Activated CD8-positive, alpha-beta memory T cell treated with anti-CD3 and anti-CD28 coated beads, Interleukin-2, amount 10 ng/mL, durations not matched to agents 7 days and 5 days (primary cell): ENCODE measurements at regions not wholly inside any gene's neighbourhood (a gene's known extent, or its start where the extent isn't known, plus 50 kb on each side); places are given as distances from the start of the nearest gene placed in this dataset.

ENCODE experiments used
- ATAC-seq: fragments of 150-1000 bp; cut with Tn5 transposase; one replicate; pipeline ENCODE4 v1.10.0; 2021; ENCODE audit warnings: moderate library complexity
- CTCF ChIA-PET: fragments of 350-600 bp; sonication (Branson Sonifier 250); formaldehyde crosslinking; loops from one replicate; lab custom pipeline; 2021; ENCODE audit warnings: antibody characterized with exemption; lab: Charles Lee
- DNase-seq: peaks from one replicate; pipeline ENCODE4 v3.0.0-alpha.2; 2020
- H3K27ac Mint-ChIP-seq: one replicate; pipeline ENCODE4 v1.8.0; 2021; ENCODE audit warnings: mild to moderate bottlenecking, mixed read lengths
- H3K27me3 Mint-ChIP-seq: one replicate; pipeline ENCODE4 v1.8.0; 2021; ENCODE audit warnings: mixed read lengths
- H3K36me3 Mint-ChIP-seq: one replicate; pipeline ENCODE4 v1.8.0; 2021; ENCODE audit warnings: mild to moderate bottlenecking, mixed read lengths
- H3K4me1 Mint-ChIP-seq: one replicate; pipeline ENCODE4 v1.8.0; 2021; ENCODE audit warnings: mixed read lengths
- H3K4me3 Mint-ChIP-seq: one replicate; pipeline ENCODE4 v1.8.0; 2021; ENCODE audit warnings: mild to moderate bottlenecking, moderate library complexity, mixed read lengths
- H3K9me3 Mint-ChIP-seq: one replicate; pipeline ENCODE4 v1.8.0; 2022; ENCODE audit warnings: low read depth, mixed read lengths

- Mint-ChIP-seq H3K4me3 (peak overlapping the region; percentile 72), H3K27me3 (peaks cover 22% of the 10 kb centered on the region), H3K9me3 (no peaks in the 10 kb centered on the region), H3K36me3 (no peaks in the 10 kb centered on the region), H3K4me1 (peaks cover 5% of the 10 kb centered on the region), H3K27ac (no peak overlapping the region)
- DNase-seq (peak; percentile 73), ATAC-seq (peak; percentile 88)
- CTCF ChIA-PET: interaction anchor here (0.6 to 2.7 kb wide), 25 partner anchors 9 to 576 kb away, joined by 3 to 15 read pairs (median 3); no protein-coding TSS in a partner anchor
Measured at GRCh38 chr2:168346725-168347477, 99.5 kb upstream of the STK39 start.

DNA sequence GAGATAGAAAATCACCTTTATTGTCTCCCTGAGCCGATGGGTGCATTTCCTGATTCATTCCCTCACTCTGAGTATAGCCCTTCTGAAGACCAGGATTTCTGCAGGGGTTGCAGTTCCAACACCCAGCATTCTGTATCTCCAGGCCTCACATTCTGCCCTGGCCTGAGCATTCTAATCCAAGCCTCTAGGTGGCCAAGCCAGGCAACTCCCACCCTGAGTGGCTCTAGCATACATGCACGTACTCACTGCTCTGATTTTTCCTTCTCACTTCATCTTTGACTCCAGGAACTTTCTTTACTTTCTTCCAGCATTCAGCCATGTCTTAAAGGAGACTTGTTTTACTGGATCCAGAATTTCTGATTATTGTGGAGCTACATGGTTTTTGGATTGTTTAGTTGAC is 100.7 kb upstream of the STK39 start:
- no peaks in the 10 kb centered on the region for H3K9me3 Mint-ChIP-seq
- no peak overlapping the region for H3K27ac Mint-ChIP-seq
- H3K4me3 Mint-ChIP-seq: no peak overlapping the region
- ATAC-seq: no peak
- peaks cover 22% of the 10 kb centered on the region for H3K27me3 Mint-ChIP-seq
- H3K36me3 Mint-ChIP-seq: no peaks in the 10 kb centered on the region
- DNase-seq: no peak
- H3K4me1 Mint-ChIP-seq: peaks cover 5% of the 10 kb centered on the region
- CTCF ChIA-PET: interaction anchor here (1.1 to 2.7 kb wide), 4 partner anchors 8 to 360 kb away, joined by 3 to 15 read pairs (median 8); no protein-coding TSS in a partner anchor

DNA sequence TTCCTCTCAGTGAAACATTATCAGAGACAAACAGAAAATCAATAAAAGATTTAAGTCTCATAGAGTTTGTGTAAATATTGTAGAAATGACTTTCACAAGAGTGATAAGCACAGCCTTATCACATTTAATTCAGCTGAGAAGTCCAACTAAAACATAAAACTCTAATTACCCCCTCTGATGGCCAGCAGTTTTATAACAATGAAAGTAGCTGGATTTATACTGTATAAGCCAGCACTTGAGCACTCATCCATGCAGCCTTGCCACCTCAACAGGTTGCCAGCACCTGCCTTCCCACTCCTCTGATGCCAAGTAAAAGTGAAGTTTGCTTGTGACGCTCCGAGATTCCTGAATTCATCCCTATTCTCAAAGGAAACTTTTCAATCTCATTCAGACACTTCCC is 103.0 kb upstream of the STK39 start:
- no peak for DNase-seq
- peaks cover 5% of the 10 kb centered on the region for H3K4me1 Mint-ChIP-seq
- no peak for ATAC-seq
- CTCF ChIA-PET: no interaction called here
- no peaks in the 10 kb centered on the region for H3K9me3 Mint-ChIP-seq
- H3K27ac Mint-ChIP-seq: no peak overlapping the region
- no peak overlapping the region for H3K4me3 Mint-ChIP-seq
- H3K27me3 Mint-ChIP-seq: peaks cover 21% of the 10 kb centered on the region
- peaks cover 2% of the 10 kb centered on the region for H3K36me3 Mint-ChIP-seq

DNA sequence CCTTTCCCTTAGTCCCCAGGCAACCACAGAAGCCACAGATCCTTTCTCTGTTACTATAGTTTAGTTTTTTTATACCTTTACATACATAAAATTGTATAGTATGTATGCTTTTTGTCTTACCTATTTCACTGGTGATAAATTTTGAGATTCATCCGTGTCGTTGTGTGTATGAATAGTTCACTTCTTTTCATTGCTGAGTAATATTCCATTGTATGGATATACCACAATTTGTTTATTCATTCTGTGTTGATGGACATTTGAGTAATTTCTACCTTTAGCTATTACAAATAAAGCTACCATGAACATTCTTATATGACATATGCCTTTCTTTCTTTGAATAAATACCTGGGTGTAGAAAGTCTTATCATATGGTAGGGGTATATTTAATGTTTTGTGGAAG is 102.8 kb upstream of the CERS6 start:
- CTCF ChIA-PET: no interaction called here
- DNase-seq: no peak
- peaks cover 14% of the 10 kb centered on the region for H3K27me3 Mint-ChIP-seq
- H3K36me3 Mint-ChIP-seq: peaks cover 2% of the 10 kb centered on the region
- no peaks in the 10 kb centered on the region for H3K9me3 Mint-ChIP-seq
- peaks cover 6% of the 10 kb centered on the region for H3K4me1 Mint-ChIP-seq
- no peak for ATAC-seq
- no peak overlapping the region for H3K4me3 Mint-ChIP-seq
- H3K27ac Mint-ChIP-seq: no peak overlapping the region

GRCh38 chr2:168354499-168354898 is 101.6 kb upstream of the CERS6 start:
- H3K4me3 Mint-ChIP-seq: no peak overlapping the region
- H3K27ac Mint-ChIP-seq: no peak overlapping the region
- H3K27me3 Mint-ChIP-seq: peaks cover 6% of the 10 kb centered on the region
- peaks cover 2% of the 10 kb centered on the region for H3K36me3 Mint-ChIP-seq
- CTCF ChIA-PET: no interaction called here
- peaks cover 12% of the 10 kb centered on the region for H3K4me1 Mint-ChIP-seq
- H3K9me3 Mint-ChIP-seq: no peaks in the 10 kb centered on the region
- ATAC-seq (no peak), DNase-seq (no peak)

GRCh38 chr2:168355121-168355520 is 101.0 kb upstream of the CERS6 start:
- Mint-ChIP-seq H3K36me3 (peaks cover 2% of the 10 kb centered on the region), H3K4me1 (peaks cover 12% of the 10 kb centered on the region), H3K9me3 (no peaks in the 10 kb centered on the region), H3K27ac (no peak overlapping the region), H3K4me3 (no peak overlapping the region), H3K27me3 (peaks cover 2% of the 10 kb centered on the region)
- ATAC-seq: no peak
- no peak for DNase-seq
- CTCF ChIA-PET: interaction anchor here (1.5 kb wide), 1 partner anchor 8 kb away, joined by 12 read pairs; no protein-coding TSS in a partner anchor

GRCh38 chr2:168355779-168356476 is 100.1 kb upstream of the CERS6 start:
- Mint-ChIP-seq H3K9me3 (no peaks in the 10 kb centered on the region), H3K4me3 (no peak overlapping the region), H3K27me3 (peaks cover 2% of the 10 kb centered on the region), H3K4me1 (peaks cover 12% of the 10 kb centered on the region), H3K36me3 (peaks cover 2% of the 10 kb centered on the region), H3K27ac (no peak overlapping the region)
- DNase-seq (no peak), ATAC-seq (no peak)
- CTCF ChIA-PET: interaction anchor here (1.5 kb wide), 1 partner anchor 9 kb away, joined by 12 read pairs; no protein-coding TSS in a partner anchor

GRCh38 chr2:168356477-168356835 is 99.6 kb upstream of the CERS6 start:
- Mint-ChIP-seq H3K4me3 (no peak overlapping the region), H3K27ac (no peak overlapping the region), H3K36me3 (peaks cover 2% of the 10 kb centered on the region), H3K9me3 (no peaks in the 10 kb centered on the region), H3K27me3 (peaks cover 2% of the 10 kb centered on the region), H3K4me1 (peaks cover 12% of the 10 kb centered on the region)
- no peak for DNase-seq
- no peak for ATAC-seq
- CTCF ChIA-PET: interaction anchor here (1.5 kb wide), 1 partner anchor 10 kb away, joined by 12 read pairs; no protein-coding TSS in a partner anchor

DNA sequence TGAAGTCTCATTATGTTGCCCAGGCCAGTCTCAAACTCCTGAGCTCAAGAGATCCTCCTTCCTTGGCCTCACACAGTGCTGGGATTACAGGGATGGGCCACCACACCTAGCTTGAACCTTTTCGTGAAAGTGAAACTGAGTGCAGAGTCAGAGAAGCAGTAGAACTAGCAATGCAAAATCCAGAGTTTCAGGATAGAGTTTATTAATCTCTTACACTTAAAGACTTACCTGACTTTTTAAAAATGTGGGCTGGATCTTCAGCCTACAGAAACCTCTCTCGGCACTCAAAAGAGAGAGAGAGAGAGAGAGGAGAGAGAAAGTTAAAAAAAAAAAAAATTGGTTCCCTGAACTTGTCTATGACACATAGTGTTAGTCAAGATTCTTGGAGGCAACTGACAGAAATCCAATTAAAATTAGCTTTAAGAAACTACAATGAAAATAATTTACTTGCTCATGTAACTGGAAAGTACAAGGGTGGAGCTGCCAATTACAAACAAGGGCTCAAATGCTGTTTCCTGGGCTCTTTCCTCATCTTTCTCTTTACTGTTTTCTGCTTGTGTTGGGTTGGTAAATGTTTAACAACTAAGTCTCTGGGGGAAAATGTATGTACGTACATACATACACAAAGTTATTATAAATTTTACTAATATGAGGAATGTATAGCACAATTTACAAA is 98.1 kb upstream of the CERS6 start:
- no peak for ATAC-seq

GRCh38 chr2:168359082-168359481 is 97.0 kb upstream of the CERS6 start:
- CTCF ChIA-PET: no interaction called here
- Mint-ChIP-seq H3K27ac (no peak overlapping the region), H3K4me1 (peaks cover 12% of the 10 kb centered on the region), H3K4me3 (no peak overlapping the region), H3K36me3 (no peaks in the 10 kb centered on the region), H3K27me3 (no peaks in the 10 kb centered on the region), H3K9me3 (no peaks in the 10 kb centered on the region)
- DNase-seq (no peak), ATAC-seq (no peak)

More for the DNA sequence above, 98.1 kb upstream of the CERS6 start:
- CTCF ChIA-PET: interaction anchor here (0.7 to 1.3 kb wide), 2 partner anchors 12 to 14 kb away, joined by 3 read pairs; no protein-coding TSS in a partner anchor
- H3K36me3 Mint-ChIP-seq: peaks cover 2% of the 10 kb centered on the region
- no peak overlapping the region for H3K27ac Mint-ChIP-seq
- no peaks in the 10 kb centered on the region for H3K9me3 Mint-ChIP-seq
- H3K4me3 Mint-ChIP-seq: no peak overlapping the region
- peaks cover 2% of the 10 kb centered on the region for H3K27me3 Mint-ChIP-seq
- DNase-seq: no peak
- H3K4me1 Mint-ChIP-seq: peaks cover 12% of the 10 kb centered on the region

GRCh38 chr2:168363347-168364092 is 92.6 kb upstream of the CERS6 start:
- Mint-ChIP-seq H3K27ac (no peak overlapping the region), H3K4me1 (peaks cover 5% of the 10 kb centered on the region), H3K4me3 (no peak overlapping the region), H3K27me3 (no peaks in the 10 kb centered on the region), H3K9me3 (no peaks in the 10 kb centered on the region), H3K36me3 (no peaks in the 10 kb centered on the region)
- DNase-seq: no peak
- CTCF ChIA-PET: no interaction called here
- ATAC-seq: no peak

DNA sequence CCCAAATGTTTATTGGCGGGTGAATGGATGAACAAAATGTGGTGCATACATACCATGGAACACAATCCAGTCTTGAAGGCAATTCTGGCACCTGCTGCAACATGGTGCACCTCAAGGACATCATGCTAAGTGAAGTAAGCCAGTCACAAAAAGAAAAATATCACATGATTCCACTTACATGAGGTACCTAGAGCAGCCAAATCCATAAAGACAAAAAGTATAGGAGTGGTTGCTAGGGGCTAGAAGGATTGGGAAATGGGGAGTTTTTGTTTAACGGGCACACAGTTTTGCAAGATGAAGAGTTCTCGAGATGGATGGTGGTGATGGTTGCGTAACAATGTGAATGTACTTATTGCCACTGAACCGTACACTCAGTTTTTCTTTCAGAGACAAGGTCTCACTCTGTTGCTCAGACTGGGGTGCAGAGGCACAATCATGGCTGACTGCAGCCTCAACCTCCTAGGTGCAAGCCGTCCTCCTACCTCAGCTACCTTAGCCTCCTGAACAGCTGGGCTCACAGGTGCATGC is 90.9 kb upstream of the CERS6 start:
- DNase-seq: no peak
- Mint-ChIP-seq H3K9me3 (no peaks in the 10 kb centered on the region), H3K4me1 (no peaks in the 10 kb centered on the region), H3K27ac (no peak overlapping the region), H3K27me3 (peaks cover 3% of the 10 kb centered on the region), H3K36me3 (no peaks in the 10 kb centered on the region), H3K4me3 (no peak overlapping the region)
- ATAC-seq: no peak
- CTCF ChIA-PET: interaction anchor here (1.0 to 1.6 kb wide), 2 partner anchors 18 to 556 kb away, joined by 3 to 5 read pairs; no protein-coding TSS in a partner anchor
